ENCODE measurements at regions not wholly inside any gene's neighbourhood (a gene's known extent, or its start where the extent isn't known, plus 50 kb on each side); places are given as distances from the start of the nearest gene placed in this dataset.

DNA sequence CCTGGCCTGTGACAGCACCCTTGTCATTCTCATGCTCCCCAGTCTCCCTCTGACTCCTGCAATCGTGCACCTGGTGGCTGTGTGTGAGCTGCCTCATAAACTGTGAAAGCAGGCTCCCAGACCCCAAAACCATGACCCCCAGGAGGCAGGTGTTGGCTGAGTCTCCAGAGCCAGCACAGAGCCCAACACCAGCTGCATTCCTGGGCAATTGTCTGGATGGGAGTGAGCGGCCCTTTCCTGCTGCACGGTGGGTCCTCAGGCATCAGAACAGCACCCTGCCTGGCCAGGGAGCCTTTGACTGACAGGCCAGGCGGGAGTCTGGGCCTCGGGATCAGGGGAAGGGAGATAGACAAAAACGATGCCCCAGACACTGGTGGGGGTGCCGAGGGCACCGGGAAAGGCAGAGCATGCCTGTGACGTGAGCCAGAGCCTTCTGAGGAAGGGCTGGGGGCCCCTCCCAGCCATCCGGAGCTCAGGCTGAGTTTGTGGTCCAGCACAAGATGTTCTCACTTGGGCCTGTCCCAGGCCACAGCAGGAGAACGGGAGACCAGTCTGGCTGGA is 135.1 kb upstream of the GPC1 start:
- TF ChIP-seq, protein P1, sequence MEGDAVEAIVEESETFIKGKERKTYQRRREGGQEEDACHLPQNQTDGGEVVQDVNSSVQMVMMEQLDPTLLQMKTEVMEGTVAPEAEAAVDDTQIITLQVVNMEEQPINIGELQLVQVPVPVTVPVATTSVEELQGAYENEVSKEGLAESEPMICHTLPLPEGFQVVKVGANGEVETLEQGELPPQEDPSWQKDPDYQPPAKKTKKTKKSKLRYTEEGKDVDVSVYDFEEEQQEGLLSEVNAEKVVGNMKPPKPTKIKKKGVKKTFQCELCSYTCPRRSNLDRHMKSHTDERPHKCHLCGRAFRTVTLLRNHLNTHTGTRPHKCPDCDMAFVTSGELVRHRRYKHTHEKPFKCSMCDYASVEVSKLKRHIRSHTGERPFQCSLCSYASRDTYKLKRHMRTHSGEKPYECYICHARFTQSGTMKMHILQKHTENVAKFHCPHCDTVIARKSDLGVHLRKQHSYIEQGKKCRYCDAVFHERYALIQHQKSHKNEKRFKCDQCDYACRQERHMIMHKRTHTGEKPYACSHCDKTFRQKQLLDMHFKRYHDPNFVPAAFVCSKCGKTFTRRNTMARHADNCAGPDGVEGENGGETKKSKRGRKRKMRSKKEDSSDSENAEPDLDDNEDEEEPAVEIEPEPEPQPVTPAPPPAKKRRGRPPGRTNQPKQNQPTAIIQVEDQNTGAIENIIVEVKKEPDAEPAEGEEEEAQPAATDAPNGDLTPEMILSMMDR (IDR thresholded peaks at IDR 0.05), result no peak
- no peak for TF ChIP-seq EP300 (IDR thresholded peaks at IDR 0.05; ENCODE audit: borderline replicate concordance in 1 of 2, low read depth in 1 of 2, low read length in 1 of 2)
- no peak for TF ChIP-seq REST (IDR thresholded peaks at IDR 0.05; ENCODE audit: low read depth, low read length)
- TF ChIP-seq FOXJ3 (CRISPR knock-in tag; IDR thresholded peaks at IDR 0.05), result no peak
- TF ChIP-seq SIN3A (IDR thresholded peaks at IDR 0.05; ENCODE audit: borderline replicate concordance, low read depth, low read length), result no peak
- TF ChIP-seq YY1 (IDR thresholded peaks at IDR 0.05; ENCODE audit: low read depth), result no peak
- TF ChIP-seq SMC3 (IDR thresholded peaks at IDR 0.05; ENCODE audit: low read depth, low read length), result no peak
- no peak for TF ChIP-seq ELF1 (IDR thresholded peaks at IDR 0.05)
- no peak for TF ChIP-seq MEF2A (IDR thresholded peaks at IDR 0.05; ENCODE audit: borderline replicate concordance, low read depth)

All from SK-N-SH (cell line).